ENCODE measurements at regions not wholly inside any gene's neighbourhood (a gene's known extent, or its start where the extent isn't known, plus 50 kb on each side); places are given as distances from the start of the nearest gene placed in this dataset.

- DNase-seq (ENCODE audit: extremely low spot score in 2 of 2) = no peak
- Histone ChIP-seq H3K4me1 (no peaks in the 10 kb centered on the region), H3K27ac (no peak overlapping the region), H3K27me3 (no peaks in the 10 kb centered on the region), H3K9me3 (no peaks in the 10 kb centered on the region), H3K4me3 (no peak overlapping the region), H3K36me3 (no peaks in the 10 kb centered on the region)
- intact Hi-C loops (cut with DNase I) = no loop called here
- TF ChIP-seq CTCF (IDR thresholded peaks at IDR 0.05) (no peak), POLR2A (IDR thresholded peaks at IDR 0.05) (no peak), POLR2AphosphoS5 (IDR thresholded peaks at IDR 0.05; ENCODE audit: insufficient read depth in 1 of 2, low read depth in 1 of 2) (no peak)
Measured at GRCh38 chr14:89649451-89650075, 232.5 kb upstream of the FOXN3 start.

DNA sequence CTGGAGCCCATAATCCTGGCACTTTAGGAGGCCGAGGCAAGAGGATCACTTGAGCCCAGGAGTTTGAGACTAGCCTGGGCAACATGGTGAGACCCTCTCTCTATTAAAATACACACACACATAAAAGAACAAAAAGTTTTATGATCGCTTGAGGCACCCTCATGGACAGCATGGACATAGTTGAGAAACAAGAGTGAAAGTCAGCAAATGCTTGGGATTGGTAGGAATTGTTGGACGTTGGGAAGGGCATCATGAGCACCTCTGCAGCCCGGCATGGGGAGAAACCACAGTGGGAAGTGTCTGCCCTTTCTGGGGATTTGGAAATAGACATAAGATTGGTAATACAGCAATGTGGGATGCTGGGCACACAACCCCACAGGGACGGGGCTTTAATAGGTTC lies 231.9 kb upstream of the FOXN3 start:
- no peaks in the 10 kb centered on the region for H3K27me3 ChIP-seq
- H3K9me3 ChIP-seq = no peaks in the 10 kb centered on the region
- no peak for TF ChIP-seq CTCF (IDR thresholded peaks at IDR 0.05)
- TF ChIP-seq POLR2AphosphoS5 (IDR thresholded peaks at IDR 0.05; ENCODE audit: insufficient read depth in 1 of 2, low read depth in 1 of 2) = no peak
- no peak for TF ChIP-seq POLR2A (IDR thresholded peaks at IDR 0.05)
- no peaks in the 10 kb centered on the region for H3K4me1 ChIP-seq
- no peak overlapping the region for H3K4me3 ChIP-seq
- no peak for DNase-seq (ENCODE audit: extremely low spot score in 2 of 2)
- H3K27ac ChIP-seq = no peak overlapping the region
- intact Hi-C loops (cut with DNase I) = no loop called here
- no peaks in the 10 kb centered on the region for H3K36me3 ChIP-seq

DNA sequence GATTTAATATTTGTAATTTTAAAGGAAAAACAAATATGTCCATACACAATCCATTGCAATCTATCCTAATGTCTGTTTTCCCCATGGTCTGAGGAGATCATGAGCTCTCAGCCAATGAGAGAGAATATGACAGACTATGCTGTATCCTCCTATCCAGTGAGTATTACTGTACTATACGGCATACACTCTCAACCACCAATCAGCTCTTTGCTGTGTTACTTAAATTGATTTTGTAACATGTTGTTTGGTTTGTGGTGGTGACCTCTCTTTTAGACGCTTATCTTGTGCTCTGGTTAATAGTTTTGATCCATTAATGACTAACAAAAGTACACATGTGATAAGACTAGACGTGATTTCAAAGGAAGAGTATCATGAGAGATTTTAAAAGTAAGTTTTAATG lies 231.5 kb upstream of the FOXN3 start:
- Histone ChIP-seq H3K36me3 (no peaks in the 10 kb centered on the region), H3K27ac (no peak overlapping the region), H3K27me3 (no peaks in the 10 kb centered on the region), H3K9me3 (no peaks in the 10 kb centered on the region), H3K4me3 (no peak overlapping the region), H3K4me1 (no peaks in the 10 kb centered on the region)
- TF ChIP-seq CTCF (IDR thresholded peaks at IDR 0.05) = no peak
- TF ChIP-seq POLR2AphosphoS5 (IDR thresholded peaks at IDR 0.05; ENCODE audit: insufficient read depth in 1 of 2, low read depth in 1 of 2) = no peak
- no peak for TF ChIP-seq POLR2A (IDR thresholded peaks at IDR 0.05)
- DNase-seq (ENCODE audit: extremely low spot score in 2 of 2) = no peak
- intact Hi-C loops (cut with DNase I) = no loop called here

DNA sequence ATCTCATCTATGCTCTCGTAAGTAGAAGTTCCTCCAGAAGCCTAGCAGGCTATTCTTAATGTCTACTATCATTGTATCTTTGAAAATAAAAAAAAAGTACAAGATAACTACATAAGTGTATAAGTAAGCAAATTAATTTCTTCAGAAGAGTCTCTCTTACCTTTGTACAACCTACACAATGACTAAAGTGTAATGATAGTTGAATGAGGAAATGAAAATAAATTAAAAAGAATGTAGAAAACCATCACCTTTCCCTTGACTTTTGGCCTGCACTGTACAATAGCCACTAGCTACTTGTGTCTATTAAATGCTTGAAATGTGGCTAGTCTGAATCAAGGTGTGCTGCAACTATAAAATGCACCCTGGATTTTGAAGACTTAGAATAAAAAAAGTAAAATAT lies 229.9 kb upstream of the FOXN3 start:
- H3K9me3 ChIP-seq = no peaks in the 10 kb centered on the region
- no peak for DNase-seq (ENCODE audit: extremely low spot score in 2 of 2)
- no peaks in the 10 kb centered on the region for H3K27me3 ChIP-seq
- no peak overlapping the region for H3K4me3 ChIP-seq
- no peak for TF ChIP-seq POLR2A (IDR thresholded peaks at IDR 0.05)
- no peak for TF ChIP-seq CTCF (IDR thresholded peaks at IDR 0.05)
- TF ChIP-seq POLR2AphosphoS5 (IDR thresholded peaks at IDR 0.05; ENCODE audit: insufficient read depth in 1 of 2, low read depth in 1 of 2) = no peak
- no peak overlapping the region for H3K27ac ChIP-seq
- H3K36me3 ChIP-seq = no peaks in the 10 kb centered on the region
- no peaks in the 10 kb centered on the region for H3K4me1 ChIP-seq
- intact Hi-C loops (cut with DNase I) = no loop called here

DNA sequence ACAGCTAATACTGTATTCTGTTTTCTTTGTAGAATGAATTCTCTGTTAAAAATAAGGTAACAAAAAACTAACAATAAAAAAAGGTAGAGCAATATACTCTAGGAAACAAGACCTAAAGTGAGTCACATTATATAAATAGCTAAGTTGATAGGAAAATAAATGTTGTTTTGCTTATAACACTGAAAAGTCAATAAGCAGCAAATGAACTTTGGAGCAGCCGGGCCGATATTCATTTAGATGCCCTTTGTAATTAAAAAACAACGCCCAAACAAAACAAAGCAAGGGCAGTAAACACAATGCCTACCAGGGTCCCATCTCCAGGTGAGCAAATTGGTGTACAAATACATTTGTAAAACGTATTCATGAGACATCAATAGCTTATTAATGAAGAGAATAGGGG lies 227.6 kb upstream of the FOXN3 start:
- no peak for DNase-seq (ENCODE audit: extremely low spot score in 2 of 2)
- no peaks in the 10 kb centered on the region for H3K36me3 ChIP-seq
- H3K27me3 ChIP-seq = no peaks in the 10 kb centered on the region
- intact Hi-C loops (cut with DNase I) = no loop called here
- H3K4me3 ChIP-seq = no peak overlapping the region
- no peaks in the 10 kb centered on the region for H3K9me3 ChIP-seq
- no peaks in the 10 kb centered on the region for H3K4me1 ChIP-seq
- TF ChIP-seq POLR2AphosphoS5 (IDR thresholded peaks at IDR 0.05; ENCODE audit: insufficient read depth in 1 of 2, low read depth in 1 of 2) (no peak), CTCF (IDR thresholded peaks at IDR 0.05) (no peak), POLR2A (IDR thresholded peaks at IDR 0.05) (no peak)
- H3K27ac ChIP-seq = no peak overlapping the region

All from vagina (tissue), 2 donors.